T-helper 1 cell treated with Interleukin-12 subunit alpha and Interleukin-12 subunit beta and Interleukin-4 antibody, amounts not matched to agents 30 μg/mL and 1 μg/mL, for 36 hours (primary cell): ENCODE measurements at regions not wholly inside any gene's neighbourhood (a gene's known extent, or its start where the extent isn't known, plus 50 kb on each side); places are given as distances from the start of the nearest gene placed in this dataset.

Experiments
- H3K27ac Mint-ChIP-seq: one replicate; pipeline ENCODE4 v1.8.0; 2021; ENCODE audit warnings: mild to moderate bottlenecking, mixed read lengths
- H3K27me3 Mint-ChIP-seq: one replicate; pipeline ENCODE4 v1.8.0; 2021; ENCODE audit warnings: low read depth, mixed read lengths
- H3K36me3 Mint-ChIP-seq: one replicate; pipeline ENCODE4 v1.8.0; 2021; ENCODE audit warnings: low read depth, mixed read lengths
- H3K4me1 Mint-ChIP-seq: one replicate; pipeline ENCODE4 v1.8.0; 2021; ENCODE audit warnings: low read depth, mixed read lengths
- H3K4me3 Mint-ChIP-seq: one replicate; pipeline ENCODE4 v1.8.0; 2021; ENCODE audit warnings: mild to moderate bottlenecking, moderate library complexity, mixed read lengths
- H3K9me3 Mint-ChIP-seq: one replicate; pipeline ENCODE4 v1.8.0; 2021; ENCODE audit warnings: mixed read lengths

DNA sequence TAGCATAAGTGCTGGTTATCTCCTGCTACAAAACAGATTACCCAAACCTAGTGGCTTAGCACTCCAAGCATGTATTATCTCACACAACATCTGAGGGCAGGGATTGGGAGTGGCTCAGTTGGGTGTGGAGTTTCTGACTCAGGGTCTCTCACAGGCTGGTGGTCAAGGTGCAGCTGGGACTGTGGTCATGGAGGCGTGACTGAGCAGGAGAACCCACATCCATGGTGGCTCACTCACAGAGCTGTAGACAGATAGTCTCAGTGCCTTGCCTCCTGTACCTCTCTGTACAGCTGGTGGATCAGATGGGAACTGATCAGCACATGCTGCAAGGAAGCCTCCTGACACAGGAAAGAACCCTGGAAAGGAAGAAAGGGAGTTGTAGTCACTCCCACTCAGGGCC lies 83.1 kb upstream of the CST7 start:
- no peak overlapping the region for H3K4me3 Mint-ChIP-seq
- no peaks in the 10 kb centered on the region for H3K27me3 Mint-ChIP-seq
- H3K9me3 Mint-ChIP-seq = peaks cover 22% of the 10 kb centered on the region
- no peaks in the 10 kb centered on the region for H3K36me3 Mint-ChIP-seq
- H3K27ac Mint-ChIP-seq = no peak overlapping the region
- no peaks in the 10 kb centered on the region for H3K4me1 Mint-ChIP-seq

DNA sequence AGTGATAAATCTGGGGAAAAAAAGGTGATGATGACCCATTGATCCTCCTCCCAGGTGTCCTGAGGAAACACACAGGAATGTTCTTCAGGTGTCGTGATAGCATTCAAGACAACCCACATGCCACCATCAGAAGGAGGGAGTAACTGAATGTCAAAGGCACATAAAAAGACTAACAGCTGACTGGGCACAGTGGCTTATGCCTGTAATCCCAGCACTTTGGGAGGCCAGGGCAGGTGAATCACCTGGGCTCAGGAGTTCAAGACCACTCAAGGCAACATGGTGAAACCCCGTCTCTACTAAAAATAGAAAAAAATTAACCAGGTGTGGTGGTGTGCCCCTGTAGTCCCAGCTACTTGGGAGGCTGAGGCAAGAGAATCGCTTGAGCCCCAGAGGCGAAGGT lies 82.3 kb upstream of the CST7 start:
- Mint-ChIP-seq H3K27me3 (no peaks in the 10 kb centered on the region), H3K4me1 (no peaks in the 10 kb centered on the region), H3K4me3 (no peak overlapping the region), H3K36me3 (no peaks in the 10 kb centered on the region), H3K27ac (no peak overlapping the region), H3K9me3 (peaks cover 22% of the 10 kb centered on the region)

DNA sequence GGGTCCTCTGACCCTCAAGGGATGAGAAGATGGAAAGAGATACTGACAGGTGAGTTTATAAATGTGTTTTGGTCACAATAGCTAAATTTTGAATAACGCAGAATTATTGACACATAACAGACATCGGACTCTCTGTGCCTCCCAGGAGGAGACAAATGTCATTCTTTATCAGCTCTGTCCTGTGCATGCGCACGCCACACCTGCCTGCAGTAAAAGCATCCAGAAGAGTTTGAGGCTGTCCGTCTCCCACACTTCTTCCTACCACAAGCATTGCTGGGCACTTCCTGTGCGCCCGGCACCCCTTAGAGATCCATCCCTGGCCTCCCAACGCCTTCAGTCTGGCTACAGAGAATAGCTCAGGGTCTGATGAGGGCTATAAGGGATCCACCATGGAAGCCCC lies 81.5 kb upstream of the CST7 start:
- no peaks in the 10 kb centered on the region for H3K36me3 Mint-ChIP-seq
- no peak overlapping the region for H3K4me3 Mint-ChIP-seq
- no peaks in the 10 kb centered on the region for H3K4me1 Mint-ChIP-seq
- H3K27me3 Mint-ChIP-seq = no peaks in the 10 kb centered on the region
- peaks cover 22% of the 10 kb centered on the region for H3K9me3 Mint-ChIP-seq
- no peak overlapping the region for H3K27ac Mint-ChIP-seq

DNA sequence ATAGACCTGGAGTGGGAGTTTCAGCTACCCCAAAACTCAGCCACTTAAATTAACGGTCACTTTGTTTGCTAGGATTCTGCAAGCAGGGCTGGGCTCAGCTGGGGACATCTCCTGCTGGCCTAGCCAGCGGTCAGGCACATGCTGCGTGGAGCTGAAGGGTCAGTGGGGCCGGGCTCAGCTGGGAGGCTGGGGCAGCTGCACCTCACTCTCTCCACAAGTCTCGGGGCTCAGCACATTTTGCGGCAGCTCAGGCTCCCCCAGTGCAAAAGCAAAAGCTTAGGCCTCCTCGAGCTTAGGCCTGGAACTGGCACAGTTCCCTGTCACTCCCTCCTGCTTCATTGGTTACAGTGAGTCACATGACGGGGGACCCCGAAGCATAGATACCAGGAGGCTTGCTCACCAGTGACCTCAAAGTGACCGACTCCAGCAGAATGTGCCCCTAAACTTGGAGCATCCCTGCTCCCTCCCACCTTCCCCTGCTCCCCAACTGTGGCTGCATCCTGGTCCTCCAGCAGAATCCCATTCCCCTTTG lies 80.6 kb upstream of the CST7 start:
- Mint-ChIP-seq H3K36me3 (no peaks in the 10 kb centered on the region), H3K9me3 (peaks cover 22% of the 10 kb centered on the region), H3K4me3 (no peak overlapping the region), H3K27me3 (no peaks in the 10 kb centered on the region), H3K4me1 (no peaks in the 10 kb centered on the region), H3K27ac (no peak overlapping the region)

DNA sequence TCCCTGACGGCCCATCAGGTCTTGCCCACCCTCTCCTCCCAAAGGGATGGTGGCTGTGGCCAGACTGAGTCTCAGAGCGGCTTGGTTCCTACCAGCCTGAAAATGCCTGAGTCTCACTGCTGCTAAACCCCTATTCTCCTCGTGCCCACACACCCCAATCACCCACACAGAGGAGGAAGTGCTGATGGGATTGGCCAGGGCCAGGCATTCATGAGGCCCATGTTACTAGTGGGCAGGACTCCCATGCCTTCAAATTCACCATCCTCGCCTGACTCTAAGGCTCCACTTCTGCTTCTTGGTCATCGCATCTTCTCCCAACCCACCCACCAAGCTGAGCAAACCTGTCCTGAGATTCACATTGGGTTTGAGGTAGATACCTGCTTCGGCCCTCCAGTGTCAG lies 80.1 kb upstream of the CST7 start:
- no peak overlapping the region for H3K4me3 Mint-ChIP-seq
- H3K27ac Mint-ChIP-seq = no peak overlapping the region
- H3K4me1 Mint-ChIP-seq = no peaks in the 10 kb centered on the region
- H3K27me3 Mint-ChIP-seq = no peaks in the 10 kb centered on the region
- no peaks in the 10 kb centered on the region for H3K36me3 Mint-ChIP-seq
- peaks cover 18% of the 10 kb centered on the region for H3K9me3 Mint-ChIP-seq

DNA sequence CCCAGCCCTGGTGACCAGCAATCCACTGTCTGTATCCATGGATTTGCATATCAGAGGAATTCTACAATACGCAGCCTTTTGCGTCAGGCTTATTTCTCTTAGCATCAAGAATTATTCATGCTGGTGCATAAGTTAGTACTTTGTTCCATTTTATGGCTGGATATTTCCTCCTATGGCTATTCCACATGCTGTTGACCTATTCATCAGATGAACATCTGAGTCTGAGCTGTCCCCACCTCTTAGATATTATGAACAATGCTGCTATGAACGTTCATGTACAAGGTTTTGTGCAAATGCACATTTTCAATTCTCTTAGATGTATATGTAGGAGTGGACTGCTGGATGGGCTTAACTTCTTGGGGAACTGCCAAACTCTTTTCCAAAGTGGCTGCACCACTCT lies 79.0 kb upstream of the CST7 start:
- Mint-ChIP-seq H3K4me1 (no peaks in the 10 kb centered on the region), H3K27ac (no peak overlapping the region), H3K4me3 (no peak overlapping the region), H3K36me3 (no peaks in the 10 kb centered on the region), H3K9me3 (peaks cover 10% of the 10 kb centered on the region), H3K27me3 (no peaks in the 10 kb centered on the region)

DNA sequence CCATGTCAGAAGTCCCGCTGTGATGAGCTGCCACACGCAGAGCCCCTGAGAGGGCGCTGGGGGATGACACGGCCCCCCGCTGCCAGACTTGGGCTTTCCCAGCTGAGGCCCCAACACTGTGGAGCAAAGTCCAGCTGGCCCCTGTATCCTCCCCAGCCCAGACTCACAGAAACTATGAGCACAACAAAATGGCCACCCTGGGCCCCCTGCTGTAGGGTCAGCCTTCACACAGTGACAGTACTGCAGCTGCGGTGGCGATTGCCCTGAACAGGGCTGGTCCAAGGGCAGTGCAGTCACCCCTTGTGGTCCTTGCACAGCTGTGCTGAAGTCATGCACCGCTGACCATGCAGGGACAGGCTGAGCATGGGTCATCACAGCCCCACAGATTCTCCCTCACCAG lies 78.2 kb upstream of the CST7 start:
- H3K4me3 Mint-ChIP-seq = no peak overlapping the region
- peaks cover 3% of the 10 kb centered on the region for H3K9me3 Mint-ChIP-seq
- no peaks in the 10 kb centered on the region for H3K27me3 Mint-ChIP-seq
- H3K4me1 Mint-ChIP-seq = no peaks in the 10 kb centered on the region
- no peaks in the 10 kb centered on the region for H3K36me3 Mint-ChIP-seq
- H3K27ac Mint-ChIP-seq = no peak overlapping the region

DNA sequence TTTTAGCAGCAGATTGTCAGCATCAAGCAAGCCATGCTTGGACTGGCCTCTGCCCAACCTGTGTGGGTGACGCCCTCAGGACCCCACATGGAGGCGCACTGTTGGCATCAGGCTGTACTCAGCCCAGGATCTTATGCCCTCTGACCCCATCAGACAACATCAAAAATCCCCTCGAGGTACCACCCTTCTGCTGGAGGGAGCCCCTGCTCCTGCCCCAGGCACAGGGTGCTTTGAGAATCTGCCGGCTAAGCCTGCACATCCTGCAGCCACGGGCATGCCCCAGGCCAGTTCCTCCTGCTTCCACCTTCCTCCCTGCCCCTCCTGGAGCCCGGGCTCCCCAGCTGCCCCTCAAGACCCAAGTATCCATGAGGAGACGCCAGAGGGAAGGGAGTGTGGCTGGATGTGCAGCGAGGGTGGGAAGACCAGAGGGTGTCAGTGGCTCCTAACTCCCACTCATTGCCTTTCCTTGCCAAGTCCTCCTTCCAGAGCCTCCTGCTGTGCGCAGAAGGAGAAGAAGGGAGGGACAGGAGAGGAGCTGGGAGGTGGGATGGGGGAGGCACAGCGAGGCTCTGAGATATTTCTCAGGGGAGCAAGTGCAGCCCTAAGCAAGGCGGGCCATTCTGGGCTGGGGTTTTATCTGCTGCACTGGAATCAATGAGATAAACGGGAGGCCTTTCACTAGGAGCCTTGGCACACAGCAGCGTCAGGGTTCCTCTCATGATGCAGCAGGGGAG lies 77.4 kb upstream of the CST7 start:
- Mint-ChIP-seq H3K27me3 (no peaks in the 10 kb centered on the region), H3K27ac (no peak overlapping the region), H3K36me3 (no peaks in the 10 kb centered on the region), H3K4me3 (no peak overlapping the region), H3K4me1 (no peaks in the 10 kb centered on the region), H3K9me3 (no peaks in the 10 kb centered on the region)

DNA sequence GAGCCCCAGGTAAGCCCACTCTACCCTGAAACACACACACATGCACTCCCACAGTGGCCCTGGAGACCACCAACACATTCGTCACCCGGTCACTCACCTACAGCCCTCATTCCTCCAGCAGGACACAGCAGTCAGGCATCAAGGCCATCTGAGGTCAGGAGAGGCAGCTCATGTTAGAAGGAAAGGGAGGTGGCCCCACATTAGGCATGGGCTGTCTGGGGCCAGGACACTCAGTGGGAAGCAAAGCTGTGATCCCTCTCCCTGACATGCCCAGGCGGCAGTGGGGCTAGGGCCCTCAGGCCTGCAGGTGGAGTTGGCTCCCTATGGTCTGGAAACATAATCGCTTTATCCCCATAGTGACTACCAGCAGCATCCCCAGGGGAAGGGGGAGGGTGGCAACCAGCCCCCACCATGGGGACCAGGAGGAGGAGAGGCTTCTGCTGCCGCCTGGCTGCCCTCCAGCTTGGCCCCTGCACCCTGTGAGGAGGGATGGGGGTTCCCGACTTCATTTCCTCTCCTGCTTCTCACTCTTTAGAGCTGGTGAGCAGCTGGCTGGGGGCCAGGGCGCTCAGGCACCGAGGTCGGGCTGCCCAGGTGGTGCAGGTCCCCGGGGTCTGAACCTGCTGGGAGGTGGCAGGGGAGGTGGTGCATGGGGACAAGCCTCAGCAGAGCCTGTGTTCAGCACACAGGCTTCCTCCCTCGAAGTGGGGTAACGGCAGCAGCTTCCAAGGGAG lies 76.6 kb upstream of the CST7 start:
- Mint-ChIP-seq H3K27ac (no peak overlapping the region), H3K9me3 (no peaks in the 10 kb centered on the region), H3K36me3 (no peaks in the 10 kb centered on the region), H3K27me3 (no peaks in the 10 kb centered on the region), H3K4me3 (no peak overlapping the region), H3K4me1 (no peaks in the 10 kb centered on the region)

DNA sequence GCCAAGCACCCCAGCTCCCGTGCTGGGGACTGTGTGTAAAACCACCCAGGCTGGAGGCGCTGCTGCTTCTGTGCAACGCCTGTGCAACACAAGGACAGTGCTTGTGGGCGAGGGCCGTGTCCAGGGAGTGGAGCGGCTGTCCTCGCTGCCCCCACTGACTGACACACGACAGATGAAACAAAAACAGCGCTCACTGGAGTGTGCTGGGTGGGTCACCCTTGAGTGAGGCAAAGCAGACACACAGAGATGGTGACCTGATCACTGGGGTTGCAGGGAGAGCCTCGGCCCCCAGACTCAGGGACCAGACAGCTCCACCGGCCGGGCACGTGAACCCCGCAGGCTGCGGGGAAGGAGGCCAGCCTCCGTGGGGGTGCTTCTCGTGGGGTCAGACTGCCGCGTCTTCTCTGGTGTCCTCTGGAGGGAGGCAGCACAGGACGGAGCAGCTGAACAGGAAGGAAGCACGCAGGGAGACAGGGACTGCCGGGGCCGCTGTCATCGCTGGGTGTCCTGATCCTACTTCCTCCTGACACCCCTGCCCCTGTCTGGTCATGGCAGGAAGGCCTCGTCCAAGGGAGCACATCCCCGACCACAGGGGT lies 75.9 kb upstream of the CST7 start:
- no peaks in the 10 kb centered on the region for H3K9me3 Mint-ChIP-seq
- no peaks in the 10 kb centered on the region for H3K36me3 Mint-ChIP-seq
- H3K27me3 Mint-ChIP-seq = no peaks in the 10 kb centered on the region
- H3K4me3 Mint-ChIP-seq = no peak overlapping the region
- H3K27ac Mint-ChIP-seq = no peak overlapping the region
- H3K4me1 Mint-ChIP-seq = no peaks in the 10 kb centered on the region

DNA sequence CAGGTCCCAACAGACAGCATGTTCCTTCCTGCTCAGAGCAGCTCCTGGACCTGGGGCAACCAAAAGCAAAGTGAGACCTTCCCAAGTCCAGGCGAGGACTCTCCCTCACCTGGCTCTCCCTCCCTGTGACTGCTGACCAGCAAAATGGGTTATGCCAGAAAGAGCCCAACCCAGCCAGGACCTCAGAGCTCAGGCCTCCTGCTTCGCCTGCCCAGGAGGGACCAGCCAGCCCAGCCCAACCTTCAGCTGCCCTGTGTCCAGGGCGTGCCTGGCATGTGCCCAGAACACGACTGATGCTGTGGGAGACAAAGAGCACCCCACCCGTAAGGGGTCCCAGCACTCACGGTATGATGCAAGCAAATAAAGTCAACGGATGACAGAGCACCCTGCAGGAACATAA lies 74.0 kb upstream of the CST7 start:
- Mint-ChIP-seq H3K9me3 (no peaks in the 10 kb centered on the region), H3K27ac (no peak overlapping the region)

DNA sequence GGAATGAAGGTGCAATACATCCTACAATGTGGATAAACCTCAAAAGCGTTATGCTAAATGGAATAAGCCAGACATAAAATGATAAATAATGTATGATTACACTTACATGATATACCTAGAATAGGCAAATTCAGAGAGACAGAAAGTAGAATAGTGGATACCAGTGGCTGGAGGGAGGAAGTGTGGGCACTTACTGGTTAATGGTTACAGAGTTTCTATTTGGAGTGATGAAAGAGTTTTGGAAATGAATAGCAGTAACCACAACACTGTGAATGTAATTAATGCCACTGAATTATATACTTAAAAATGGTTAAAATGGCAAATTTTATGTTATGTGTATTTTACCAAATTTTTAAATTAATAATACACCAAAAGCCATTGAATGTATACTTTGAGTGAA lies 71.4 kb upstream of the CST7 start:
- no peaks in the 10 kb centered on the region for H3K4me1 Mint-ChIP-seq
- peaks cover under 1% of the 10 kb centered on the region for H3K27me3 Mint-ChIP-seq
- H3K4me3 Mint-ChIP-seq = no peak overlapping the region
- H3K9me3 Mint-ChIP-seq = no peaks in the 10 kb centered on the region
- no peaks in the 10 kb centered on the region for H3K36me3 Mint-ChIP-seq
- no peak overlapping the region for H3K27ac Mint-ChIP-seq

More for the DNA sequence above, 74.0 kb upstream of the CST7 start:
- H3K27me3 Mint-ChIP-seq = no peaks in the 10 kb centered on the region
- H3K4me3 Mint-ChIP-seq = no peak overlapping the region
- no peaks in the 10 kb centered on the region for H3K4me1 Mint-ChIP-seq
- no peaks in the 10 kb centered on the region for H3K36me3 Mint-ChIP-seq

DNA sequence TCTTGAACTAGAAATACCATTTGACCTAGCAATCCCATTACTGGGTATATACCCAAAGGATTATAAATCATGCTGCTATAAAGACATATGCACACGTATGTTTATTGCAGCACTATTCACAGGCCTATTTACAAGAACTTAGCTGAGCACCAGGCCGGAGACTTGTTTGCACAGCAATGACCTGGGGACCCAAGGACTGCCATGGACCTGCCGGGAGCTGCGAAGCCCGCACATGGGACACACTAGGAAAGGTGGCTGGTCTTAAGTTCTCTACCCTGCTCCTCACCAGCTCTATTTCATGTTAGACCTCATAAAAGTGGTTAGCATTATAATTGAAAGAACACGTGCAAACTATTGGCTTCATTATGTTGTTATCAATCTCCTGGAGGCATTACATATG lies 70.4 kb upstream of the CST7 start:
- Mint-ChIP-seq H3K27ac (no peak overlapping the region), H3K36me3 (no peaks in the 10 kb centered on the region), H3K27me3 (peaks cover 10% of the 10 kb centered on the region), H3K4me3 (no peak overlapping the region), H3K4me1 (no peaks in the 10 kb centered on the region), H3K9me3 (peaks cover 4% of the 10 kb centered on the region)

DNA sequence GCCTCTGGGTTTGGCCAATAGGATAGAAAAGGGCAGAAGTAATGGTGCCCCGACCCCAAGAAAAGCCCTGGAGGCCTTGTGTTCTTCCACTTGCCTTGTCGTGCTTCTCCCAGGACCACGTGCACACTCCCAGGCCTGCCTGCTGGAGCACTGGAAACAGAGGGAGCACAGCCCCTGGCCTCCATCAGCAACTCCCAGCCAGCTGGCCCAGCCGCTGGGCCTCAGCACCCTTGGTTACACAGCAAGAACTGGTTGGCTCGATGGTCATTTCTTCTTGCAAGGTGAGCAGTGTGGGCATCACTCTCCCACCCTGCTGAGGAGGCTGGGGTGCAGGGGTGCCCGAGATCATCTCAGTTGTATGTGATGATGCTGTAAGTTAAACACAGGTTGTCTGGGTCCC lies 69.2 kb upstream of the CST7 start:
- no peak overlapping the region for H3K27ac Mint-ChIP-seq

DNA sequence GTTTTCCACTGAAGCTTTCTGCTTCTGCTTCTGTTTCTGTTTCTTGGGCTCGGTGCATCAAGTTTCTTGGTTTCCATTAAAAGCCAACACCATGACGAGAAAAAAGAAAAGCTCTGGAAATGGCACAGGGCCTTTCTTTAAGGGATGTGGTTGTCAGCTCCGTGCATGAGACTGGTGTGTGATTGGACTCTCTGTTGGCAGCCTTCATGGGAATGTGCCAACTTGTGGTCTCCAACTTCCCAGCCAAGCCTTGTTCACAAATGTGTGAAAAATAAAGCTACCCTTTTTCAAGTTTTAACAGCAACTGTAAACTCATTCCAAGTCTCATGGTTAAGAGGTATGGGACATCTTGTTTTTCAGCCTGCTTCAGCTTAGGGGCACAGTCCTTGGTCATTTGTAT lies 68.7 kb upstream of the CST7 start:
- Mint-ChIP-seq H3K27me3 (peaks cover 12% of the 10 kb centered on the region), H3K36me3 (no peaks in the 10 kb centered on the region), H3K9me3 (peaks cover 9% of the 10 kb centered on the region), H3K27ac (no peak overlapping the region), H3K4me3 (no peak overlapping the region), H3K4me1 (no peaks in the 10 kb centered on the region)

More for the DNA sequence above, 69.2 kb upstream of the CST7 start:
- Mint-ChIP-seq H3K27me3 (peaks cover 12% of the 10 kb centered on the region), H3K4me3 (no peak overlapping the region), H3K4me1 (no peaks in the 10 kb centered on the region), H3K36me3 (no peaks in the 10 kb centered on the region), H3K9me3 (peaks cover 9% of the 10 kb centered on the region)
